ENCODE measurements at regions not wholly inside any gene's neighbourhood (a gene's known extent, or its start where the extent isn't known, plus 50 kb on each side); places are given as distances from the start of the nearest gene placed in this dataset.

- intact Hi-C loops (cut with DNase I): no loop called here
- no peaks in the 10 kb centered on the region for H3K4me1 ChIP-seq
- H3K9me3 ChIP-seq: no peaks in the 10 kb centered on the region
- no peak overlapping the region for H3K4me3 ChIP-seq
- H3K36me3 ChIP-seq: no peaks in the 10 kb centered on the region
- DNase-seq: no peak
- ATAC-seq: no peak
- no peak for TF ChIP-seq CTCF (IDR thresholded peaks at IDR 0.05)
- H3K27me3 ChIP-seq: no peaks in the 10 kb centered on the region
- H3K27ac ChIP-seq: no peak overlapping the region
Measured at GRCh38 chr4:100805538-100805937, 287.7 kb upstream of the EMCN start.

- Histone ChIP-seq H3K27me3 (no peaks in the 10 kb centered on the region), H3K4me3 (no peak overlapping the region), H3K4me1 (no peaks in the 10 kb centered on the region), H3K27ac (no peak overlapping the region), H3K9me3 (no peaks in the 10 kb centered on the region), H3K36me3 (no peaks in the 10 kb centered on the region)
- TF ChIP-seq CTCF (IDR thresholded peaks at IDR 0.05): no peak
- ATAC-seq (no peak), DNase-seq (no peak)
- intact Hi-C loops (cut with DNase I): no loop called here
Measured at GRCh38 chr4:100804576-100805360, 286.9 kb upstream of the EMCN start.

GRCh38 chr4:100803751-100804150 lies 285.9 kb upstream of the EMCN start:
- intact Hi-C loops (cut with DNase I): no loop called here

GRCh38 chr4:100799761-100800539 lies 282.1 kb upstream of the EMCN start:
- Histone ChIP-seq H3K9me3 (no peaks in the 10 kb centered on the region), H3K27me3 (no peaks in the 10 kb centered on the region), H3K36me3 (no peaks in the 10 kb centered on the region), H3K27ac (no peak overlapping the region), H3K4me3 (no peak overlapping the region), H3K4me1 (no peaks in the 10 kb centered on the region)
- no peak for ATAC-seq
- TF ChIP-seq CTCF (IDR thresholded peaks at IDR 0.05): no peak
- intact Hi-C loops (cut with DNase I): no loop called here
- no peak for DNase-seq

More at GRCh38 chr4:100803751-100804150, 285.9 kb upstream of the EMCN start:
- ATAC-seq: no peak
- H3K4me1 ChIP-seq: no peaks in the 10 kb centered on the region
- no peaks in the 10 kb centered on the region for H3K27me3 ChIP-seq
- H3K36me3 ChIP-seq: no peaks in the 10 kb centered on the region
- H3K4me3 ChIP-seq: no peak overlapping the region
- no peak for DNase-seq
- no peaks in the 10 kb centered on the region for H3K9me3 ChIP-seq
- H3K27ac ChIP-seq: no peak overlapping the region
- no peak for TF ChIP-seq CTCF (IDR thresholded peaks at IDR 0.05)

- TF ChIP-seq CTCF (IDR thresholded peaks at IDR 0.05): no peak
- Histone ChIP-seq H3K27me3 (no peaks in the 10 kb centered on the region), H3K27ac (no peak overlapping the region), H3K36me3 (no peaks in the 10 kb centered on the region), H3K4me1 (no peaks in the 10 kb centered on the region), H3K9me3 (no peaks in the 10 kb centered on the region), H3K4me3 (no peak overlapping the region)
- DNase-seq (no peak), ATAC-seq (no peak)
- intact Hi-C loops (cut with DNase I): no loop called here
Measured at GRCh38 chr4:100797791-100798190, 280.0 kb upstream of the EMCN start.
